Neural progenitor cell (in vitro differentiated cells): ENCODE measurements at regions not wholly inside any gene's neighbourhood (a gene's known extent, or its start where the extent isn't known, plus 50 kb on each side); places are given as distances from the start of the nearest gene placed in this dataset.
"Not testable (repeated sequence)": the region's sequence is repeated elsewhere in the genome, so short reads cannot be mapped to it uniquely, and the experiment has no call there.

ENCODE experiments used
- DNase-seq: peaks from one replicate; pipeline ENCODE4 v3.0.0-alpha.2; 2016; ENCODE audit warnings: low spot score
- H2AFZ ChIP-seq: fragments of 200-600 bp; sonication (generic); replicated peaks from 2 replicates; pipeline ENCODE4 v1.6.1; 2016; ENCODE audit warnings: antibody characterized with exemption
- H3F3A ChIP-seq: fragments of 200-600 bp; sonication (generic); 2 replicates; pipeline ENCODE4 v1.6.1; 2016; ENCODE audit warnings: antibody characterized with exemption, low read depth
- H3K27ac ChIP-seq: fragments of 200-600 bp; sonication (generic); 2 replicates; pipeline ENCODE4 v1.5.1; 2016; ENCODE audit warnings: mild to moderate bottlenecking
- H3K27me3 ChIP-seq: fragments of 200-600 bp; sonication (generic); 2 replicates; pipeline ENCODE4 v1.6.1; 2016; ENCODE audit warnings: mild to moderate bottlenecking, moderate library complexity
- H3K36me3 ChIP-seq: fragments of 200-600 bp; sonication (generic); 2 replicates; pipeline ENCODE4 v1.5.1; 2016
- H3K4me1 ChIP-seq: fragments of 200-600 bp; sonication (generic); 2 replicates; pipeline ENCODE4 v1.6.1; 2016; ENCODE audit warnings: mixed run types
- H3K4me2 ChIP-seq: fragments of 200-600 bp; sonication (generic); 2 replicates; pipeline ENCODE4 v1.6.1; 2016
- H3K4me3 ChIP-seq: fragments of 200-600 bp; sonication (generic); 2 replicates; pipeline ENCODE4 v1.5.1; 2016
- H3K79me2 ChIP-seq: fragments of 200-600 bp; sonication (generic); 2 replicates; pipeline ENCODE4 v1.6.1; 2016; ENCODE audit warnings: low read depth
- H3K9ac ChIP-seq: fragments of 200-600 bp; sonication (generic); 2 replicates; pipeline ENCODE4 v1.6.1; 2016
- H3K9me3 ChIP-seq: fragments of 200-600 bp; sonication (generic); 2 replicates; pipeline ENCODE4 v1.5.1; 2016; ENCODE audit warnings: low read depth
- H4K20me1 ChIP-seq: fragments of 200-600 bp; sonication (generic); 2 replicates; pipeline ENCODE4 v1.6.1; 2016; ENCODE audit warnings: low read depth
- H3K27ac Mint-ChIP-seq: 3 replicates; pipeline ENCODE4 v1.8.0; 2021; ENCODE audit warnings: mixed read lengths
- H3K27me3 Mint-ChIP-seq: 2 replicates; pipeline ENCODE4 v1.8.0; 2022; ENCODE audit warnings: low read depth, mild to moderate bottlenecking, inconsistent platforms, moderate library complexity, mixed read lengths; ENCODE audit not compliant: insufficient read depth
- H3K36me3 Mint-ChIP-seq: 3 replicates; pipeline ENCODE4 v1.8.0; 2021; ENCODE audit warnings: mixed read lengths
- H3K4me1 Mint-ChIP-seq: 3 replicates; pipeline ENCODE4 v1.8.0; 2021; ENCODE audit warnings: mixed read lengths
- H3K4me3 Mint-ChIP-seq: 3 replicates; pipeline ENCODE4 v1.8.0; 2021; ENCODE audit warnings: mild to moderate bottlenecking, moderate library complexity, mixed read lengths
- H3K9me3 Mint-ChIP-seq: 3 replicates; pipeline ENCODE4 v1.8.0; 2020; ENCODE audit warnings: mixed read lengths
- EZH2 ChIP-seq: fragments of 200-600 bp; sonication (generic); IDR thresholded peaks from 2 replicates; pipeline ENCODE4 v1.6.1; 2017; ENCODE audit warnings: antibody characterized with exemption, mild to moderate bottlenecking, moderate library complexity
- EZH2phosphoT487 ChIP-seq: fragments of 200-600 bp; sonication (generic); IDR thresholded peaks from 2 replicates; pipeline ENCODE4 v1.6.1; 2017; ENCODE audit warnings: antibody characterized with exemption
- TF ChIP-seq, protein P1 (sequence below): fragments of 200-600 bp; sonication (generic); IDR thresholded peaks from 2 replicates; pipeline ENCODE4 v1.5.1; 2017; ENCODE audit warnings: antibody characterized with exemption, mild to moderate bottlenecking

DNA sequence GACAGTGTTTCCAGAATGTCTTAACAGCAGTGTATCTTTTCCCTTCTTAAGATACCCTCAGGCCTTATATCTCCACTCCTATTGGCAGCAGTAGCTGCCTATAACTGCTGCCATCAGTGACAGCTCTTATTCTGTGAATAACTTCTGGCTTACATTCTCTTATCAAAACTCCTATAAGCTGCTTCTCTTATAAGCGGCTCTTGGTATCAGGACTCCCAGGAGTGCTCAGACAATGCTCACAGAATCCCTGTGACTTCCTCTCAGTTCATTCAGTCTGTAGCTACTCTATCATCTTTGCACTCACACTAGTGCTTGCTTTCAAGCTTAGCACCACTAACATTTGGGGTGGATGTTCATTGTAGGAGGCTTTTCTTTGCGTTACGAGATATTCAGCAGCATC is 143.7 kb upstream of the CDH7 start:
- H3K4me1 ChIP-seq, result peaks cover 37% of the 10 kb centered on the region

DNA sequence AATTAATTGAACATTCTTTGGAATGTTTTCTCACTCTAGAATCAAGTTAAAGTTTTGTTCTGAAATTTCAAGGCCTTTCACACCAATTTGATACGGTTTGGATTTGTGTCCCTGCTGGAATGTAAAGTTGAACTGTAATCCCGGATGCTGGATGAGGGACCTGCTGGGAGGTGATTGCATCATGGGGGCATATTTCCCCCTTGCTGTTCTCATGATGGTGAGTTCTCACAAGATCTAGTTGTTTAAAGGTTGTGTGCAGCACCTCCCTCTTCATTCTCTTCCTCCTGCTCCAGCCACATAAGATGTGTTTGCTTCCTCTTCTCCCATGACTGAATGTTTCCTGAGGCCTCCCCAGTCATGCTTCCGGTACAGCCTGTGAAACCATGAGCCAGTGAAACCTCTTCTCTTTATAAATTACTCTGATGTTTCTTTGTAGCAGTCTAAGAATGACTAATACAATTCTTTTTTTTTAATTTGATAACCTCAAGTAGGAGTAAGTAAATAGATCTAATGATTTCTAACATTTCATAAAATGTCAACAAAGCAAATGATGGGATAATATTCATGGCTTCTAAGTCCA is 144.2 kb upstream of the CDH7 start:
- Mint-ChIP-seq H3K4me3 (no peak overlapping the region), H3K36me3 (peaks cover 2% of the 10 kb centered on the region)

More for the DNA sequence above, 143.7 kb upstream of the CDH7 start:
- Mint-ChIP-seq H3K4me3 (no peak overlapping the region), H3K36me3 (peaks cover 2% of the 10 kb centered on the region), H3K4me1 (peaks cover 28% of the 10 kb centered on the region), H3K27me3 (peaks cover 6% of the 10 kb centered on the region), H3K27ac (no peak overlapping the region), H3K9me3 (peaks cover 6% of the 10 kb centered on the region)
- Histone ChIP-seq H3K4me2 (peak overlapping the region; percentile 3), H3K9me3 (no peaks in the 10 kb centered on the region), H3K27me3 (no peaks in the 10 kb centered on the region), H3K4me3 (no peak overlapping the region), H3K36me3 (no peaks in the 10 kb centered on the region), H4K20me1 (no peaks in the 10 kb centered on the region), H3K27ac (peak overlapping the region; percentile 46), H3K79me2 (no peaks in the 10 kb centered on the region), H2AFZ (peak overlapping the region; percentile 85), H3K9ac (no peak overlapping the region), H3F3A (peaks cover 23% of the 10 kb centered on the region)
- no peak for TF ChIP-seq EZH2phosphoT487
- TF ChIP-seq EZH2, result no peak
- TF ChIP-seq, protein P1, sequence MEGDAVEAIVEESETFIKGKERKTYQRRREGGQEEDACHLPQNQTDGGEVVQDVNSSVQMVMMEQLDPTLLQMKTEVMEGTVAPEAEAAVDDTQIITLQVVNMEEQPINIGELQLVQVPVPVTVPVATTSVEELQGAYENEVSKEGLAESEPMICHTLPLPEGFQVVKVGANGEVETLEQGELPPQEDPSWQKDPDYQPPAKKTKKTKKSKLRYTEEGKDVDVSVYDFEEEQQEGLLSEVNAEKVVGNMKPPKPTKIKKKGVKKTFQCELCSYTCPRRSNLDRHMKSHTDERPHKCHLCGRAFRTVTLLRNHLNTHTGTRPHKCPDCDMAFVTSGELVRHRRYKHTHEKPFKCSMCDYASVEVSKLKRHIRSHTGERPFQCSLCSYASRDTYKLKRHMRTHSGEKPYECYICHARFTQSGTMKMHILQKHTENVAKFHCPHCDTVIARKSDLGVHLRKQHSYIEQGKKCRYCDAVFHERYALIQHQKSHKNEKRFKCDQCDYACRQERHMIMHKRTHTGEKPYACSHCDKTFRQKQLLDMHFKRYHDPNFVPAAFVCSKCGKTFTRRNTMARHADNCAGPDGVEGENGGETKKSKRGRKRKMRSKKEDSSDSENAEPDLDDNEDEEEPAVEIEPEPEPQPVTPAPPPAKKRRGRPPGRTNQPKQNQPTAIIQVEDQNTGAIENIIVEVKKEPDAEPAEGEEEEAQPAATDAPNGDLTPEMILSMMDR, result no peak
- no peak for DNase-seq

DNA sequence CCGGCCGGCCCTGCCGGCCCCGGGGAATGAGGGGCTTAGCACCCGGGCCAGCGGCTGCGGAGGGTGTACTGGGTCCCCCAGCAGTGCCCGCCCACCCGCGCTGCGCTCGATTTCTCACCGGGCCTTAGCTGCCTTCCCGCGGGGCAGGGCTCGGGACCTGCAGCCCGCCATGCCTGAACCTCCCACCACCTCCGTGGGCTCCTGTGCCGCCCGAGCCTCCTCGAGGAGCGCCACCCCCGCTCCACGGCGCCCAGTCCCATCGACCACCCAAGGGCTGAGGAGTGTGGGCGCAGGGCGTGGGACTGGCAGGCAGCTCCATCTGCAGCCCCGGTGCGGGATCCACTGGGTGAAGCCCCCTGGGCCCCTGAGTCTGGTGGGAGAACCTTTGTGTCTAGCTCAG is 145.5 kb upstream of the CDH7 start:
- not testable (repeated sequence) for H3K4me2 ChIP-seq, H3K9me3 Mint-ChIP-seq, H3K27me3 Mint-ChIP-seq, H3K27ac Mint-ChIP-seq, H3K27ac ChIP-seq, H3K36me3 ChIP-seq, H3F3A ChIP-seq, H3K27me3 ChIP-seq, DNase-seq, H3K9me3 ChIP-seq, H3K4me3 ChIP-seq, H3K4me3 Mint-ChIP-seq, H2AFZ ChIP-seq, H3K79me2 ChIP-seq, H3K36me3 Mint-ChIP-seq, H3K9ac ChIP-seq, H4K20me1 ChIP-seq
- peaks cover 20% of the 10 kb centered on the region for H3K4me1 ChIP-seq
- H3K4me1 Mint-ChIP-seq, result peaks cover 16% of the 10 kb centered on the region

More for the DNA sequence above, 144.2 kb upstream of the CDH7 start:
- Histone ChIP-seq H3K4me3 (no peak overlapping the region), H3K9me3 (no peaks in the 10 kb centered on the region), H3K27me3 (no peaks in the 10 kb centered on the region), H3K27ac (no peak overlapping the region), H3F3A (peaks cover 19% of the 10 kb centered on the region), H2AFZ (peak overlapping the region; percentile 85), H3K9ac (no peak overlapping the region), H3K4me1 (peaks cover 32% of the 10 kb centered on the region), H3K4me2 (no peak overlapping the region), H3K36me3 (no peaks in the 10 kb centered on the region), H4K20me1 (no peaks in the 10 kb centered on the region), H3K79me2 (no peaks in the 10 kb centered on the region)
- no peak for DNase-seq
- H3K9me3 Mint-ChIP-seq, result peaks cover 6% of the 10 kb centered on the region
- H3K27ac Mint-ChIP-seq, result peak overlapping the region; percentile 42
- peaks cover 6% of the 10 kb centered on the region for H3K27me3 Mint-ChIP-seq
- TF ChIP-seq EZH2 (no peak), EZH2phosphoT487 (no peak)
- TF ChIP-seq, protein P1, result no peak
- H3K4me1 Mint-ChIP-seq, result peaks cover 27% of the 10 kb centered on the region

DNA sequence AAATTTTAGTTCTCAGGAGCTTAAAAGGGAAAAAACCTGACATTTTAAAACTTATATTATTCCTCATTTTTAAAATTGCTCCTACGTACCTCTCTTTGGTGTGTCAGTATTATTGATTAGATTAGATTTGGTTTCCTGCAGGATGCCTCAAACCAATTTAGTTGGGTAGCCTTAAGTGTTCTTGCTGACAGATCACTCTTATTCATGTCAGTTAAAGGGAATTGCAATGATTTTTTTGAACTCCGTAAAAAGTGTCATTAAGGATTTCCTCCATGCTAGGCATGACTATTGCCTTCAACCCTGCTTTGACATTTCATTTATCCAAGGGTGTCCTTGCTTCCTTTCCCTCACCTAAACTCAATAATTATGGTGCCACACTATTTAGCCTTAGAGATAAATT is 149.0 kb upstream of the CDH7 start:
- H3K4me1 Mint-ChIP-seq, result peaks cover 6% of the 10 kb centered on the region
- DNase-seq, result no peak
- H3K9me3 Mint-ChIP-seq, result peaks cover 6% of the 10 kb centered on the region
- no peaks in the 10 kb centered on the region for H3F3A ChIP-seq
- H3K27ac Mint-ChIP-seq, result no peak overlapping the region
- no peak overlapping the region for H3K9ac ChIP-seq
- H3K36me3 Mint-ChIP-seq, result peaks cover 2% of the 10 kb centered on the region
- H3K27ac ChIP-seq, result no peak overlapping the region
- no peaks in the 10 kb centered on the region for H3K27me3 ChIP-seq
- H3K36me3 ChIP-seq, result no peaks in the 10 kb centered on the region
- no peak overlapping the region for H2AFZ ChIP-seq
- no peaks in the 10 kb centered on the region for H3K79me2 ChIP-seq
- TF ChIP-seq EZH2phosphoT487 (no peak), EZH2 (no peak)
- TF ChIP-seq, protein P1, result no peak
- H3K4me2 ChIP-seq, result no peak overlapping the region
- peaks cover 6% of the 10 kb centered on the region for H3K4me1 ChIP-seq
- no peak overlapping the region for H3K4me3 ChIP-seq
- H3K27me3 Mint-ChIP-seq, result peaks cover 3% of the 10 kb centered on the region
- no peak overlapping the region for H3K4me3 Mint-ChIP-seq
- no peaks in the 10 kb centered on the region for H3K9me3 ChIP-seq
- no peaks in the 10 kb centered on the region for H4K20me1 ChIP-seq
